ENCODE measurements at regions not wholly inside any gene's neighbourhood (a gene's known extent, or its start where the extent isn't known, plus 50 kb on each side); places are given as distances from the start of the nearest gene placed in this dataset.
"Not testable (repeated sequence)": the region's sequence is repeated elsewhere in the genome, so short reads cannot be mapped to it uniquely, and the experiment has no call there.

DNA sequence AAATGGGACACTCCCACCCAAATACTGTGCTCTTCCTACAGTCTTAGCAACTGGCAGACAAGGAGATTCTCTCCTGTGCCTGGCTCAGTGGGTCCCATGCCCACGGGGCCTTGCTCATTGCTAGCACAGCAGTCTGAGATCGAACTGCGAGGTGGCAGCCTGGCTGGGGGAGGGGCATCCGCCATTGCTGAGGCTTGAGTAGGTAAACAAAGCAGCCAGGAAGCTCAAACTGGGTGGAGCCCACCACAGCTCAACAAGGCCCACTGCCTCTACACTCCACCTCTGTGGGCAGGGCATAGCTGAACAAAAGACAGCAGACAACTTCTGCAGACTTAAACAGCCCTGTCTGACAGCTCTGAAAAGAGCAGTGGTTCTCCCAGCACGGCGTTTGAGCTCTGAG lies 174.8 kb downstream of the COL12A1 start:
- not testable (repeated sequence) for H3K27ac Mint-ChIP-seq; H3K4me1 Mint-ChIP-seq (ENCODE audit: low read depth); ATAC-seq (replicated peaks in 1 of 2); H3K36me3 Mint-ChIP-seq (ENCODE audit: insufficient read depth in 2 of 2); H3K4me3 Mint-ChIP-seq; DNase-seq; H3K9me3 Mint-ChIP-seq; H3K27me3 Mint-ChIP-seq (ENCODE audit: low read depth)

DNA sequence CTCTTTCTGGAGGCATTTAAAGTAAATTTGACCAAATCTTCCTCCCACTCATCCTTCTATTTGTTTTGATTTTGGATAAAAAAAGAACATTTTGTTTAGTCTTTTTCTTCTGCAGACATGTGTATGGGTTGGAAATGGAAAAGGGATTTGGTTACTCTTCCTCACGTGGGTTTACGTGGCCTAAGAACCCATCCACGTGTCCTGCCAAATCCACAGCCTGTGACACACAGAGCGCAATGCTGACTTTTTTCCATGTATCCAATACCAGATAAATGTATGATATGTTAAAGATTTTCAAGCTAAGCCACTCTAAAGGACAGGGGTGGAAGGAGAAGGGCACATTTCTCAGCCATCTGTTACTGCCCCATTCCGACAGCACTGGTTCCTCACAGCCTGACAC lies 176.5 kb downstream of the COL12A1 start:
- ATAC-seq (replicated peaks in 1 of 2) (no peak), DNase-seq (no peak)
- H3K4me3 Mint-ChIP-seq: no peak overlapping the region
- no peaks in the 10 kb centered on the region for H3K36me3 Mint-ChIP-seq (ENCODE audit: insufficient read depth in 2 of 2)
- no peaks in the 10 kb centered on the region for H3K27me3 Mint-ChIP-seq (ENCODE audit: low read depth)
- no peaks in the 10 kb centered on the region for H3K4me1 Mint-ChIP-seq (ENCODE audit: low read depth)
- H3K9me3 Mint-ChIP-seq: no peaks in the 10 kb centered on the region
- H3K27ac Mint-ChIP-seq: no peak overlapping the region

DNA sequence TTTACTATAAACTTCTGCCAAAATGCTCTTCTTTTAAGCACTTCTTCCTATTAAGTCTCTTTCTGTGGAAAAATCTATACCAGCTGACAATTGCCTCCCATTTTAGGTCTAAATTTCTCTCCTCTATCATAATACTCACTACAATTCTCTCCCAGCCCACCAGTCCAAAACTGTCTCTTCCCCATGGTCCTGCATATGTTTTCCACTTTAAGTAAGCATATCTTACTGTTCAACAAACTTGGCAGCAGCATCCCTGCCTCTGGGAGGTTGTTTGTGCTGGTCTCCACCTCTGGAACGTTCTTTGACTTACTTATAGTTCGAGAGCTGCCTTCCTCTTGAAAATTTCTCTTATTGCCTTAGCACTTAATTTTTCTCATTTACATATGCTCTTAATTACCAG lies 180.5 kb downstream of the COL12A1 start:
- ATAC-seq (replicated peaks in 1 of 2) (no peak), DNase-seq (no peak)
- Mint-ChIP-seq H3K9me3 (peaks cover 2% of the 10 kb centered on the region in 2 donors), H3K27me3 (ENCODE audit: low read depth) (no peaks in the 10 kb centered on the region), H3K4me1 (ENCODE audit: low read depth) (no peaks in the 10 kb centered on the region), H3K27ac (no peak overlapping the region), H3K4me3 (no peak overlapping the region), H3K36me3 (ENCODE audit: insufficient read depth in 2 of 2) (no peaks in the 10 kb centered on the region)

DNA sequence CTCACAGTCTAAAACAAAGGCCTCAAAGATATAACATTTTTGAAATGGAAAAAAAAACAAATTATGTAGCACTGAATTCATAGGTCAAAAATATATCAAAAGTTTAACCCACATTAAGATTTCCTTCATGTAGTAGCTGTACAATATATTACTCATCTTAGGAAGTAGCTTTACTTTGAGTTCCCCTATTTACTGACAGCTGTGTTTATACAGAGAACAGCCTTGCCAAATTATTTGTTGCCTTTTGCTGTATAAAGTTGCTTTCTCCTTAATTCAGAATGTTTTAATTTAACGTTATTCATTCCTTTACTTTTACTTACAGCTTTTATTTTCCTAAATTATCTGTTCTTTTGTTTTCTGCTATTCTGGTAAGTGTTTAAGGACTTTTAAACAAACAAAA lies 181.0 kb downstream of the COL12A1 start:
- no peak overlapping the region for H3K27ac Mint-ChIP-seq
- DNase-seq (no peak), ATAC-seq (replicated peaks in 1 of 2) (no peak)
- H3K9me3 Mint-ChIP-seq: peaks cover 2% of the 10 kb centered on the region in 2 donors
- no peaks in the 10 kb centered on the region for H3K36me3 Mint-ChIP-seq (ENCODE audit: insufficient read depth in 2 of 2)
- H3K4me1 Mint-ChIP-seq (ENCODE audit: low read depth): no peaks in the 10 kb centered on the region
- no peaks in the 10 kb centered on the region for H3K27me3 Mint-ChIP-seq (ENCODE audit: low read depth)
- no peak overlapping the region for H3K4me3 Mint-ChIP-seq

DNA sequence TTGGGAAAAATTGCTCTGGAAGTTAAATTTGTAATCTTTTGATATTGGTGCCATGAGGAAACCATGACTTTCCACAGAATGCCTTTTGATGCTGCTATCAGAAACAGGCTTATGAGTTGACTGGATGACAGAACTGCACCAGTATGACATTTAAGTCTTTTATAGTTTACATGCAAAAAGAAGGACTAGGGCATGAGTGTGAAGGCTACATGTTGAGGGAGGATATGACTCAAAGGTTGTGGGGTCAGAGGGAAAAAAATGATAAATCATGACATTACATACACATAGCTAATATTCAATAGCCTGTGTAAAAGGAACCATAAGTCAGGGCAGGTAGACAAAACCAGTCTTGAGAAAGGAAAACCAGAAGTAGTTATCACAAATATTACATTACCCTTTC lies 182.2 kb downstream of the COL12A1 start:
- peaks cover 2% of the 10 kb centered on the region in 2 donors for H3K9me3 Mint-ChIP-seq
- no peaks in the 10 kb centered on the region for H3K27me3 Mint-ChIP-seq (ENCODE audit: low read depth)
- DNase-seq (no peak), ATAC-seq (replicated peaks in 1 of 2) (no peak)
- H3K36me3 Mint-ChIP-seq (ENCODE audit: insufficient read depth in 2 of 2): no peaks in the 10 kb centered on the region
- no peak overlapping the region for H3K4me3 Mint-ChIP-seq
- H3K27ac Mint-ChIP-seq: no peak overlapping the region
- H3K4me1 Mint-ChIP-seq (ENCODE audit: low read depth): no peaks in the 10 kb centered on the region

DNA sequence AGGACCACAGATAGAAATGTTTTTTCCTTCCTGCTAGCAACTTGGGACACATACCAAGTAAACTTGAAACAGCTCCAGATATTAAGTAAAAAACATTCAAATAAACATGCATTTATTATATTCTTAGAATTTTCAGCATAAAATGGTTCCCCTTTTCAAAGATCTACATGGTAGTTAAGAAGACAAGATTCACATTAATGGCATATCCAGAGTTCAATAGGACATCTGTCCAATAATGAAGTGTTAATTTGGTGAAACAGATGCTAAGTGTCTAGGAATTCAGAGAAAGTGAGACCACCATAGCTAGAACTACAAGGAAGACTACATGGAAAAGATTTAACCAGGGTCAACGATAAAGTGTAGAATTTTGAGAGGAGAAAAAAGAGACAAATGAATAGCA lies 184.9 kb downstream of the COL12A1 start:
- DNase-seq (no peak), ATAC-seq (replicated peaks in 1 of 2) (no peak)
- H3K9me3 Mint-ChIP-seq: peaks cover 2 to 4% of the 10 kb centered on the region in 2 donors
- no peaks in the 10 kb centered on the region for H3K27me3 Mint-ChIP-seq (ENCODE audit: low read depth)
- no peak overlapping the region for H3K4me3 Mint-ChIP-seq
- H3K4me1 Mint-ChIP-seq (ENCODE audit: low read depth): no peaks in the 10 kb centered on the region
- no peak overlapping the region for H3K27ac Mint-ChIP-seq
- no peaks in the 10 kb centered on the region for H3K36me3 Mint-ChIP-seq (ENCODE audit: insufficient read depth in 2 of 2)

DNA sequence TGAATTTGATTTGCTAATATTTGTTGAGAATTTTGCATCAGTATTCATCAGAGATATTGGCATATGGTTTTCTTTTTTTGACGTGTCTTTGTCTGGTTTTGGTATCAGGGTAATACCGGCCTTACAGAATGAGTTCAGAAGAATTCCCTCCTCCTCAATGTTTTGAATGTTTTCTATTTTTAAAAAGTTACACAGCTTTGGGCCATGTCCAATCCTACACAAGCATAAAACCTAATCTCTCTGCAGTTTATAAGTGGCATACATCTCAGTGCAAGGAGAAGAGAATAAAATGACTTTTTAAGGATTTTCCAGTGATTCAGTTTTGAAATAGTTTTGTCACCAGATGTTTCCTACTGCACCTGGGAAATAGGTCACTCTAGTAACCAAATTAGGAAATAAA lies 185.5 kb downstream of the COL12A1 start:
- Mint-ChIP-seq H3K27ac (no peak overlapping the region), H3K27me3 (ENCODE audit: low read depth) (no peaks in the 10 kb centered on the region), H3K36me3 (ENCODE audit: insufficient read depth in 2 of 2) (no peaks in the 10 kb centered on the region), H3K4me1 (ENCODE audit: low read depth) (no peaks in the 10 kb centered on the region), H3K9me3 (peaks cover 2 to 4% of the 10 kb centered on the region in 2 donors), H3K4me3 (no peak overlapping the region)
- ATAC-seq (replicated peaks in 1 of 2) (no peak), DNase-seq (no peak)

DNA sequence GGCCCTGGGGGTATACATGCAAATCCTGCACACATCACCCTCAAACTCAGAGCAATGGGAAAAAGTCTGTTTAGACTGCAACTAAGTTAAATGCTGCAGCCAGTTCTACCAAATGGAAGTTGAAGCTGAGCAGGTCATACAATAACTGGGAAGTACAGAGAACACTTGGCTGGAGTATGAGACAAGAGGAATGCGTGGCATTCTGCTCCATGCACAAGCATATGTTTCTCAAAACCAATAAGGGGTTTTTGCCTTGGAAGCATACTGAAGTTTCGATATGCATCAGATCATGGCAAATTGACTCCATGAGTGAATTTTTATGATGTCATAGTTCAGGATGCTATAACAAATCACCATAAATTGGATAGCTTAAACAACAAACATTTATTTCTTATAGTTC lies 193.8 kb downstream of the COL12A1 start:
- Mint-ChIP-seq H3K4me3 (no peak overlapping the region), H3K4me1 (ENCODE audit: low read depth) (no peaks in the 10 kb centered on the region), H3K36me3 (ENCODE audit: insufficient read depth in 2 of 2) (no peaks in the 10 kb centered on the region), H3K9me3 (peaks cover 1 to 7% of the 10 kb centered on the region in 2 donors), H3K27me3 (ENCODE audit: low read depth) (no peaks in the 10 kb centered on the region), H3K27ac (no peak overlapping the region)
- ATAC-seq (replicated peaks in 1 of 2) (no peak), DNase-seq (no peak)

DNA sequence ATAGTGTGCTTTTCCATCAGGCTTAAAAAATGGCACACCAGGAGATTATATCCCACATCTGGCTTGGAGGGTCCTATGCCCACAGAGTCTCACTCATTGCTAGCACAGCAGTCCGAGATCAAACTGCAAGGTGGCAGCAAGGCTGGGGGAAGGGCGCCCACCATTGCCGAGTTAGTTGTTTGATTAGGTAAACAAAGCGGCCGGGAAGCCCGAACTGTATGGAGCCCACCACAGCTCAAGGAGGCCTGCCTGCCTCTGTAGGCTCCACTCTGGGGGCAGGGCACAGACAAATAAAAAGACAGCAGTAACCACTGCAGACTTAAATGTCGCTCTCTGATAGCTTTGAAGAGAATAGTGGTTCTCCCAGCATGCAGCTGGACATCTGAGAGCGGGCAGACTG lies 201.9 kb downstream of the COL12A1 start:
- not testable (repeated sequence) for H3K9me3 Mint-ChIP-seq; H3K27ac Mint-ChIP-seq; DNase-seq; H3K27me3 Mint-ChIP-seq (ENCODE audit: low read depth); H3K4me3 Mint-ChIP-seq; H3K36me3 Mint-ChIP-seq (ENCODE audit: insufficient read depth in 2 of 2); H3K4me1 Mint-ChIP-seq (ENCODE audit: low read depth); ATAC-seq (replicated peaks in 1 of 2)

DNA sequence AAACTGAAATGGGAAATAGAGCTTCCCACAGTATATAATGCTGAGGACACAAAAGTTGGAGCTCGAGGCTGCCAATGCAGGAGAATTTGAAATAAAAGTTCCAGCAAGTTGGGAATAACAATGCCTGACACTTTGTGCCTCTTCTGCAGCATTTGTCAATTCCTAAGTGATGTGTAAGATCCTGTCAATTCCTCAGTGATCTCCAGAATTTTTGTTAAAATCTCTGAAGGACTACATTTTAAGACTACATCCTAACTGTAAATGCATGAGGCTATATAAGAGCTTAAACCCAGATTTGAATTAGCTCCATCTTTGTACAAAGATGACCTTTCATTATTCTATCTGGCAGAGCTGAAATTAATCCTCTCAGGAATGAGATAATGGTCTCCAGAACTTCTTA lies 208.2 kb downstream of the COL12A1 start:
- H3K27ac Mint-ChIP-seq: no peak overlapping the region
- no peaks in the 10 kb centered on the region for H3K4me1 Mint-ChIP-seq (ENCODE audit: low read depth)
- peaks cover 4 to 8% of the 10 kb centered on the region in 2 donors for H3K9me3 Mint-ChIP-seq
- H3K4me3 Mint-ChIP-seq: no peak overlapping the region
- ATAC-seq (replicated peaks in 1 of 2) (no peak), DNase-seq (no peak)
- H3K27me3 Mint-ChIP-seq (ENCODE audit: low read depth): no peaks in the 10 kb centered on the region
- H3K36me3 Mint-ChIP-seq (ENCODE audit: insufficient read depth in 2 of 2): no peaks in the 10 kb centered on the region

DNA sequence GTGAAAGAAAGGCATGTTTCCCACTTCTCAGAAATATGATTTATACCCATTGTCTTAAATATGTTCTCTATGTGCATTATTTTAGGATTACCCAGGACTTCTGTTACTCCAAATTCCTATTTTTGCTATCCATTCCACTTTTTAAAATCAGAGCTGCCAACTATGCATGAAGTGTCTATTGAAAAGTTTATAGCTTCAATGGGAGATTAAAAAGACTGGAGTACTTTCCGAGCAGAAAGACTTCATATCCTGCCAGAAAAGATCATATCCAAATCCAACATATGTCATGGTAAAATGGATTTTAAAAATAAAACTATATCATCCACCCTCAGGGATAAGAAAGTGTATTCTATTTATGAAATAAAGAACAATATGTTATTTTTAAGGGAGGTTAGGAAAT lies 212.7 kb downstream of the COL12A1 start:
- Mint-ChIP-seq H3K4me3 (no peak overlapping the region), H3K27ac (no peak overlapping the region), H3K36me3 (ENCODE audit: insufficient read depth in 2 of 2) (no peaks in the 10 kb centered on the region), H3K27me3 (ENCODE audit: low read depth) (no peaks in the 10 kb centered on the region), H3K4me1 (ENCODE audit: low read depth) (no peaks in the 10 kb centered on the region), H3K9me3 (peaks cover 0 to 8% of the 10 kb centered on the region in 2 donors)
- no peak for ATAC-seq (replicated peaks in 1 of 2)
- no peak for DNase-seq

DNA sequence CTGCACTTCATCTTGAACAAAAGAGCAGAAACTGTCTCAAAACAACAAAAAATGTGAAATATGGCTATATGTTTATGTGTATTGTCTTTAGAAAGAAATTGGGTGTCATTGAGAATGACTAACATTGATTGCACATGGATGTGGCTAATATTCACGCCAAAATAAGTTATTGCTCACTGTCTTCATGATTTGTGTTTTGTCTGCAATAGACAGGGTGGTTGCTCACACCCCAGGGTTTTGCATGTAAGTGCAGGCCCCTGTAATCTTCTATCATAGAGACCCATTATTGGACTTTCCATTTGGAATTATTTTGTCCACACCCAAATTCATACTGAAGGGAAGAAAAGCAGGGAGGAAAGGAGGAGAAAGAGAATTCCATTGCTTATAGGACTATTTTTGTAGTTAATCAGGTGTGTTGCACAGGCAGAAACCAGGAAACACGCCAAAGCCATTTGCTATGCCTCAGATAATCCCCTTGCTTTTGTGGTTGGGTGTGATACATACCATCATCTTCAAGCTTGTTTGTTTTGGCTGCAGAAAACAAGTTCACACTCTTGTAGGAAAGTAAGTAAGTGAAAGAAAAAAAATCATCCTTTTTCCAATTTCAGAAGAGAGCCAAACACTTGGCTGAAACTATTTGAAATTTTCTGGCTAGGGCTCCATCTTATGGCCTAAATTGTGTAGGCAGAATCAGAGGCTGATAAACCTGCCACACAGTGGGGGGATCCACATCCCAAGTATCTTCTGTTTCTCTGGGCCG lies 214.1 kb downstream of the COL12A1 start:
- H3K27ac Mint-ChIP-seq: no peak overlapping the region

DNA sequence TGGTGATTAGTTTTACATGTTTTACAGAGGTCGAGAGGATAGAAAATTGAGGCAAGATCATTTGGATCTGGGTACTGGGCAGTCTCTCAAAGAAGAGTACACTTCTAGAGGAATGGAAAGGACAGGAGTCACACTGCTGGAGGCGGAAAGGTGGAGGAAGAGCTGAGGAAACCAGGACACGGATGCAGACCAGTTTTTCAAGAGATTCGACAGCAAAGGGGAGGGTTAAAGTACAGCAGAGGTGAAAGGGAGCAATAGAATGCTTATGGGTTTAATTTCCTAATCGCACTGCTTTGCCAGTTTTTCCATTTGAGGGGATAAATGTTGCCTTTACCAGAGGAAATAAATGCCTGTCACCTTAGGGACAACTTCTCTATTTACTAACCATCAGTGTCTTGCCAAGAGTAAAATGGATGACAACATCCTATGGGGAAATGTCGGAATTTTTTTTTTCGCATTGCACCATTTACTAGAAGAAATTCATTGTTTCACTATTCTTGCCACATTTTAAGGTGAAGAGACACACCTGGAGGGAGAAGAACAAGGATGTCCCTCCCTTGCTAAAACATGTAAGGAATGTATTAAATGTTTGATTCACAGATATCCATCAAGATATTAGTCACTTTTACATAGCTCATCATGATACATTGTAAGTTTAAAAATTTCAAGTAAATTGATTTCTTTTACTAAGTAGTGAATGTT lies 226.6 kb downstream of the COL12A1 start:
- Mint-ChIP-seq H3K9me3 (peaks cover 3 to 4% of the 10 kb centered on the region in 2 donors), H3K27me3 (ENCODE audit: low read depth) (no peaks in the 10 kb centered on the region), H3K36me3 (ENCODE audit: insufficient read depth in 2 of 2) (no peaks in the 10 kb centered on the region), H3K4me1 (ENCODE audit: low read depth) (no peaks in the 10 kb centered on the region), H3K4me3 (no peak overlapping the region), H3K27ac (no peak overlapping the region)
- ATAC-seq (replicated peaks in 1 of 2) (no peak), DNase-seq (no peak)

More for the DNA sequence above, 214.1 kb downstream of the COL12A1 start:
- no peak for ATAC-seq (replicated peaks in 1 of 2)
- Mint-ChIP-seq H3K9me3 (peaks cover 2 to 11% of the 10 kb centered on the region in 2 donors), H3K4me1 (ENCODE audit: low read depth) (no peaks in the 10 kb centered on the region), H3K4me3 (no peak overlapping the region), H3K27me3 (ENCODE audit: low read depth) (no peaks in the 10 kb centered on the region), H3K36me3 (ENCODE audit: insufficient read depth in 2 of 2) (no peaks in the 10 kb centered on the region)
- no peak for DNase-seq

DNA sequence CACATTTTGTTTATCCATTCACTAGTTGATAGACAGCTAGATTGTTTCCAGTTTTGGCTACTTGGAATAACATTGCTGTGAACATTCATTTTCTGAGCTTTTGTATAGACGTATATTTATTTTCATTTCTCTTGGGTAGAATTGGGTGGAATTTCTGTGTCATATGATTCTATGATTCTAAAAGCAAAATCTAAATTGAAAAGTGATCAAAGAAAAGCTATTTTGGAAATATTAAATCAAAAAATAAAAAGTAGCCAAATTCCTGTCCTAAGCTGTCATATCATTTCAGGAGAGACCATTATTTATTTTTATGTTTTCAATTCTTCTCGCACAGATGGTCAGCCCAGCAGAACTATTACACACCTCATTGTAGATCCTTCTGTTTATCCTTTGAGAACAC lies 229.2 kb downstream of the COL12A1 start:
- ATAC-seq (replicated peaks in 1 of 2): no peak
- H3K27ac Mint-ChIP-seq: no peak overlapping the region
- no peak overlapping the region for H3K4me3 Mint-ChIP-seq
- no peaks in the 10 kb centered on the region for H3K36me3 Mint-ChIP-seq (ENCODE audit: insufficient read depth in 2 of 2)
- no peaks in the 10 kb centered on the region for H3K4me1 Mint-ChIP-seq (ENCODE audit: low read depth)
- no peak for DNase-seq
- H3K9me3 Mint-ChIP-seq: peaks cover 3 to 4% of the 10 kb centered on the region in 2 donors
- H3K27me3 Mint-ChIP-seq (ENCODE audit: low read depth): no peaks in the 10 kb centered on the region
